ENCODE measurements at regions not wholly inside any gene's neighbourhood (a gene's known extent, or its start where the extent isn't known, plus 50 kb on each side); places are given as distances from the start of the nearest gene placed in this dataset.
"Not testable (repeated sequence)": the region's sequence is repeated elsewhere in the genome, so short reads cannot be mapped to it uniquely, and the experiment has no call there.

GRCh38 chr21:14670409-14670808, 124.3 kb upstream of the SAMSN1 start:
- intact Hi-C loops (cut with micrococcal nuclease; ENCODE audit: unreplicated experiment): no loop called here
- no peaks in the 10 kb centered on the region for H3K36me3 ChIP-seq (ENCODE audit: low read depth)
- no peaks in the 10 kb centered on the region for H3K79me2 ChIP-seq (ENCODE audit: low read depth)
- no peaks in the 10 kb centered on the region for H3K4me1 ChIP-seq (replicated peaks; ENCODE audit: insufficient read depth)
- H3K27ac ChIP-seq: no peak overlapping the region
- no peak for DNase-seq
- no peaks in the 10 kb centered on the region for H4K20me1 ChIP-seq (ENCODE audit: insufficient read depth)
- ChIA-PET CTCF (no interaction called here), POLR2A (ENCODE audit: unreplicated experiment) (no interaction called here)
- TF ChIP-seq CTCF (conservative IDR thresholded peaks at IDR 0.05) (no peak), EZH2 (IDR thresholded peaks at IDR 0.05; ENCODE audit: low read depth) (no peak)
- no peaks in the 10 kb centered on the region for H3K9me3 ChIP-seq (ENCODE audit: insufficient read depth, low read depth)
- H3K27me3 ChIP-seq (ENCODE audit: insufficient read depth, low read depth): no peaks in the 10 kb centered on the region
- H2AFZ ChIP-seq: no peak overlapping the region
- no TSS peak for BruUV-seq (replicated peaks)
- H3K9me2 ChIP-seq (ENCODE audit: insufficient read depth): 0 out of 2 replicates have a peak, but pooled peaks cover 3% of the 10 kb centered on the region
- no peaks in the 10 kb centered on the region for H3F3A ChIP-seq (ENCODE audit: insufficient read depth, low read depth)
- H3K4me2 ChIP-seq: no peak overlapping the region
- no peak overlapping the region for H3K4me3 ChIP-seq

- H3K27ac ChIP-seq; H3K4me3 ChIP-seq; CTCF ChIA-PET; H3F3A ChIP-seq (ENCODE audit: insufficient read depth, low read depth); DNase-seq; H2AFZ ChIP-seq; H3K4me2 ChIP-seq; POLR2A ChIA-PET (ENCODE audit: unreplicated experiment); H3K9me2 ChIP-seq (ENCODE audit: insufficient read depth); H3K4me1 ChIP-seq (replicated peaks; ENCODE audit: insufficient read depth); H3K79me2 ChIP-seq (ENCODE audit: low read depth); H3K9me3 ChIP-seq (ENCODE audit: insufficient read depth, low read depth); H3K36me3 ChIP-seq (ENCODE audit: low read depth); H4K20me1 ChIP-seq (ENCODE audit: insufficient read depth); BruUV-seq (replicated peaks); intact Hi-C loops (cut with micrococcal nuclease; ENCODE audit: unreplicated experiment); H3K27me3 ChIP-seq (ENCODE audit: insufficient read depth, low read depth): not testable (repeated sequence)
Measured at GRCh38 chr21:14669092-14669491, 123.0 kb upstream of the SAMSN1 start.

- Histone ChIP-seq H3K9me3 (ENCODE audit: insufficient read depth, low read depth) (0 out of 2 replicates have a peak, but pooled peaks cover 1% of the 10 kb centered on the region), H3K9me2 (ENCODE audit: insufficient read depth) (no peaks in the 10 kb centered on the region), H2AFZ (no peak overlapping the region), H3K27me3 (ENCODE audit: insufficient read depth, low read depth) (no peaks in the 10 kb centered on the region), H3K36me3 (ENCODE audit: low read depth) (no peaks in the 10 kb centered on the region), H3F3A (ENCODE audit: insufficient read depth, low read depth) (no peaks in the 10 kb centered on the region), H3K79me2 (ENCODE audit: low read depth) (no peaks in the 10 kb centered on the region), H3K4me2 (no peak overlapping the region), H3K4me1 (replicated peaks; ENCODE audit: insufficient read depth) (no peaks in the 10 kb centered on the region), H3K27ac (no peak overlapping the region), H3K4me3 (no peak overlapping the region), H4K20me1 (ENCODE audit: insufficient read depth) (no peaks in the 10 kb centered on the region)
- DNase-seq: no peak
- TF ChIP-seq CTCF (conservative IDR thresholded peaks at IDR 0.05): no peak
- intact Hi-C loops (cut with micrococcal nuclease; ENCODE audit: unreplicated experiment): no loop called here
- POLR2A ChIA-PET (ENCODE audit: unreplicated experiment): no interaction called here
- CTCF ChIA-PET: no interaction called here
- no TSS peak for BruUV-seq (replicated peaks)
Measured at GRCh38 chr21:14657241-14658008, 111.3 kb upstream of the SAMSN1 start.

- no peak overlapping the region for H3K27ac ChIP-seq
- CTCF ChIA-PET: no interaction called here
- H3F3A ChIP-seq (ENCODE audit: insufficient read depth, low read depth): no peaks in the 10 kb centered on the region
- H3K4me1 ChIP-seq (replicated peaks; ENCODE audit: insufficient read depth): no peaks in the 10 kb centered on the region
- H3K27me3 ChIP-seq (ENCODE audit: insufficient read depth, low read depth): no peaks in the 10 kb centered on the region
- H3K4me2 ChIP-seq: no peak overlapping the region
- H2AFZ ChIP-seq: no peak overlapping the region
- no peaks in the 10 kb centered on the region for H3K9me3 ChIP-seq (ENCODE audit: insufficient read depth, low read depth)
- H4K20me1 ChIP-seq (ENCODE audit: insufficient read depth): no peaks in the 10 kb centered on the region
- no peak for DNase-seq
- H3K4me3 ChIP-seq: no peak overlapping the region
- no peaks in the 10 kb centered on the region for H3K36me3 ChIP-seq (ENCODE audit: low read depth)
- BruUV-seq (replicated peaks): no TSS peak
- POLR2A ChIA-PET (ENCODE audit: unreplicated experiment): no interaction called here
- no peaks in the 10 kb centered on the region for H3K9me2 ChIP-seq (ENCODE audit: insufficient read depth)
- H3K79me2 ChIP-seq (ENCODE audit: low read depth): no peaks in the 10 kb centered on the region
- TF ChIP-seq EZH2 (IDR thresholded peaks at IDR 0.05; ENCODE audit: low read depth) (no peak), CTCF (conservative IDR thresholded peaks at IDR 0.05) (no peak)
- intact Hi-C loops (cut with micrococcal nuclease; ENCODE audit: unreplicated experiment): no loop called here
Measured at GRCh38 chr21:14646893-14647292, 100.8 kb upstream of the SAMSN1 start.
